Lower leg skin (tissue), 3 donors: ENCODE measurements at regions not wholly inside any gene's neighbourhood (a gene's known extent, or its start where the extent isn't known, plus 50 kb on each side); places are given as distances from the start of the nearest gene placed in this dataset.

Experiments used
- CTCF ChIP-seq, 3 donors: fragments of 450-650 bp; IDR thresholded peaks; one replicate each; pipeline ENCODE4 v1.5.1; 2016; ENCODE audit warnings: antibody characterized with exemption in 3 of 3, mild to moderate bottlenecking in 3 of 3, moderate library complexity in 2 of 3
- POLR2A ChIP-seq, 2 donors: fragments of 450-650 bp; IDR thresholded peaks; one replicate each; pipeline ENCODE4 v1.6.1; 2016 to 2017; ENCODE audit warnings: antibody characterized with exemption in 2 of 2, mild to moderate bottlenecking in 1 of 2, moderate library complexity in 1 of 2

- TF ChIP-seq CTCF (IDR thresholded peaks at IDR 0.05) (no peak), POLR2A (IDR thresholded peaks at IDR 0.05) (no peak)
These were observed 237.9 kb upstream of the DAAM1 start for GRCh38 chr14:58950555-58950954.
